ENCODE measurements at regions not wholly inside any gene's neighbourhood (a gene's known extent, or its start where the extent isn't known, plus 50 kb on each side); places are given as distances from the start of the nearest gene placed in this dataset.
"Not testable (repeated sequence)": the region's sequence is repeated elsewhere in the genome, so short reads cannot be mapped to it uniquely, and the experiment has no call there.

- intact Hi-C loops (cut with DNase I) = no loop called here
- peak; percentile 97 for DNase-seq
- no peaks in the 10 kb centered on the region for H3K36me3 ChIP-seq
- no peaks in the 10 kb centered on the region for H3K27me3 ChIP-seq
- no peak for TF ChIP-seq CTCF (IDR thresholded peaks at IDR 0.05)
- no peaks in the 10 kb centered on the region for H3K4me1 ChIP-seq
- H3K4me3 ChIP-seq = peak overlapping the region; percentile 47
- no peaks in the 10 kb centered on the region for H3K9me3 ChIP-seq
- H3K27ac ChIP-seq = peak overlapping the region; percentile 81
- H3K9ac ChIP-seq (ENCODE audit: low read depth in 2 of 2, low read length in 2 of 2) = peak overlapping the region; percentile 42 to 66
Measured at GRCh38 chr4:9691238-9692065, 90.0 kb upstream of the DRD5 start.

GRCh38 chr4:9692791-9693491 lies 88.5 kb upstream of the DRD5 start:
- intact Hi-C loops (cut with DNase I); H3K27ac ChIP-seq; H3K36me3 ChIP-seq; H3K4me3 ChIP-seq; H3K4me1 ChIP-seq; H3K27me3 ChIP-seq; DNase-seq; H3K9me3 ChIP-seq; H3K9ac ChIP-seq (ENCODE audit: low read depth in 2 of 2, low read length in 2 of 2): not testable (repeated sequence)

- DNase-seq; intact Hi-C loops (cut with DNase I); H3K27me3 ChIP-seq; H3K4me1 ChIP-seq; H3K36me3 ChIP-seq; H3K27ac ChIP-seq; H3K4me3 ChIP-seq; H3K9ac ChIP-seq (ENCODE audit: low read depth in 2 of 2, low read length in 2 of 2); H3K9me3 ChIP-seq: not testable (repeated sequence)
Measured at GRCh38 chr4:9694403-9694802, 87.0 kb upstream of the DRD5 start.

- H3K27ac ChIP-seq; H3K9ac ChIP-seq (ENCODE audit: low read depth in 2 of 2, low read length in 2 of 2); H3K4me3 ChIP-seq; H3K9me3 ChIP-seq; H3K27me3 ChIP-seq; H3K36me3 ChIP-seq; H3K4me1 ChIP-seq: not testable (repeated sequence)
- peak; percentile 46 for TF ChIP-seq CTCF (IDR thresholded peaks at IDR 0.05)
- peak; percentile 48 for DNase-seq
- intact Hi-C loops (cut with DNase I) = loop anchor here (5.0 kb wide), 1 partner anchor 316 kb away; no protein-coding TSS in a partner anchor
Measured at GRCh38 chr4:9695994-9696393, 85.4 kb upstream of the DRD5 start.

GRCh38 chr4:9696561-9696960 lies 84.9 kb upstream of the DRD5 start:
- H3K27me3 ChIP-seq; H3K4me3 ChIP-seq; DNase-seq; H3K9me3 ChIP-seq; H3K4me1 ChIP-seq; H3K9ac ChIP-seq (ENCODE audit: low read depth in 2 of 2, low read length in 2 of 2); H3K27ac ChIP-seq; H3K36me3 ChIP-seq: not testable (repeated sequence)
- intact Hi-C loops (cut with DNase I) = loop anchor here (5.0 kb wide), 1 partner anchor 316 kb away; no protein-coding TSS in a partner anchor

- H3K4me1 ChIP-seq; H3K27me3 ChIP-seq; H3K27ac ChIP-seq; intact Hi-C loops (cut with DNase I); H3K36me3 ChIP-seq; H3K9ac ChIP-seq (ENCODE audit: low read depth in 2 of 2, low read length in 2 of 2); DNase-seq; H3K9me3 ChIP-seq; H3K4me3 ChIP-seq: not testable (repeated sequence)
Measured at GRCh38 chr4:9702019-9702418, 79.4 kb upstream of the DRD5 start.

GRCh38 chr4:9702696-9703095 lies 78.7 kb upstream of the DRD5 start:
- H3K4me1 ChIP-seq; H3K9ac ChIP-seq (ENCODE audit: low read depth in 2 of 2, low read length in 2 of 2); DNase-seq; intact Hi-C loops (cut with DNase I); H3K27ac ChIP-seq; H3K27me3 ChIP-seq; H3K4me3 ChIP-seq; H3K9me3 ChIP-seq; H3K36me3 ChIP-seq: not testable (repeated sequence)

GRCh38 chr4:9703391-9703790 lies 78.0 kb upstream of the DRD5 start:
- Histone ChIP-seq H3K9me3 (no peaks in the 10 kb centered on the region), H3K27me3 (no peaks in the 10 kb centered on the region), H3K9ac (ENCODE audit: low read depth in 2 of 2, low read length in 2 of 2) (no peak overlapping the region), H3K4me3 (no peak overlapping the region), H3K36me3 (no peaks in the 10 kb centered on the region), H3K4me1 (no peaks in the 10 kb centered on the region), H3K27ac (no peak overlapping the region)
- peak; percentile 88 for DNase-seq
- peak; percentile 66 for TF ChIP-seq CTCF (IDR thresholded peaks at IDR 0.05)
- intact Hi-C loops (cut with DNase I) = no loop called here

GRCh38 chr4:9704126-9704525 lies 77.3 kb upstream of the DRD5 start:
- H3K4me1 ChIP-seq; H3K27ac ChIP-seq; H3K27me3 ChIP-seq; H3K4me3 ChIP-seq; H3K9me3 ChIP-seq; H3K36me3 ChIP-seq; DNase-seq; intact Hi-C loops (cut with DNase I); H3K9ac ChIP-seq (ENCODE audit: low read depth in 2 of 2, low read length in 2 of 2): not testable (repeated sequence)
